NCI-H2171 (cell line): ENCODE measurements at regions not wholly inside any gene's neighbourhood (a gene's known extent, or its start where the extent isn't known, plus 50 kb on each side); places are given as distances from the start of the nearest gene placed in this dataset.
A peak's percentile ranks its signal among the peaks of the same experiment; 100 is the strongest.

Source experiments
- DNase-seq: peaks from one replicate; lab custom pipeline; 2025; lab: John Stamatoyannopoulos, UW

- no peak for DNase-seq
Observed at GRCh38 chr15:92304223-92304975, 89.3 kb upstream of the ST8SIA2 start.

- no peak for DNase-seq
Observed at GRCh38 chr15:92305343-92305742, 88.3 kb upstream of the ST8SIA2 start.

GRCh38 chr15:92306663-92307062, 87.0 kb upstream of the ST8SIA2 start:
- peak; percentile 19 for DNase-seq

- no peak for DNase-seq
Observed at GRCh38 chr15:92315144-92315543, 78.5 kb upstream of the ST8SIA2 start.

GRCh38 chr15:92315595-92316211, 78.0 kb upstream of the ST8SIA2 start:
- DNase-seq = no peak

- no peak for DNase-seq
Observed at GRCh38 chr15:92316586-92317295, 76.9 kb upstream of the ST8SIA2 start.

- no peak for DNase-seq
Observed at GRCh38 chr15:92320012-92320699, 73.5 kb upstream of the ST8SIA2 start.

- DNase-seq = no peak
Observed at GRCh38 chr15:92322566-92323355, 70.9 kb upstream of the ST8SIA2 start.

- no peak for DNase-seq
Observed at GRCh38 chr15:92323525-92323924, 70.2 kb upstream of the ST8SIA2 start.

- no peak for DNase-seq
Observed at GRCh38 chr15:92324101-92324963, 69.3 kb upstream of the ST8SIA2 start.

GRCh38 chr15:92326236-92326635, 67.4 kb upstream of the ST8SIA2 start:
- DNase-seq = no peak

- DNase-seq = no peak
Observed at GRCh38 chr15:92327033-92327432, 66.6 kb upstream of the ST8SIA2 start.

- no peak for DNase-seq
Observed at GRCh38 chr15:92328207-92328606, 65.5 kb upstream of the ST8SIA2 start.

- peak; percentile 34 for DNase-seq
Observed at GRCh38 chr15:92332125-92332899, 61.4 kb upstream of the ST8SIA2 start.

GRCh38 chr15:92333709-92334108, 60.0 kb upstream of the ST8SIA2 start:
- no peak for DNase-seq

GRCh38 chr15:92336419-92336987, 57.2 kb upstream of the ST8SIA2 start:
- no peak for DNase-seq

- DNase-seq = no peak
Observed at GRCh38 chr15:92339361-92339760, 54.3 kb upstream of the ST8SIA2 start.
